GM21367 (cell line): ENCODE measurements at regions not wholly inside any gene's neighbourhood (a gene's known extent, or its start where the extent isn't known, plus 50 kb on each side); places are given as distances from the start of the nearest gene placed in this dataset.
"Not testable (repeated sequence)": the region's sequence is repeated elsewhere in the genome, so short reads cannot be mapped to it uniquely, and the experiment has no call there.

Source experiments
- ATAC-seq: cut with Tn5 transposase; IDR thresholded peaks from one replicate; pipeline ENCODE4 v1.9.1; 2021; ENCODE audit not compliant: unreplicated experiment

DNA sequence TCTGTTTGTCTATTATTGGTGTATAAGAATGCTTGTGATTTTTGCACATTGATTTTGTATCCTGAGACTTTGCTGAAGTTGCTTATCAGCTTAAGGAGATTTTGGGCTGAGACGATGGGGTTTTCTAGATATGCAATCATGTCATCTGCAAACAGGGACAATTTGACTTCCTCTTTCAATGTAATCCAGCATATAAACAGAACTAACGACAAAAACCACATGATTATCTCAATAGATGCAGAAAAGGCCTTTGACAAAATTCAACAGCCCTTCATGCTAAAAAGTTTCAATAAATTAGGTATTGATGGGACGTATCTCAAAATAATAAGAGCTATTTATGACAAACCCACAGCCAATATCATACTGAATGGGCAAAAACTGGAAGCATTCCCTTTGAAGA, 399.0 kb upstream of the MAN1A1 start:
- not testable (repeated sequence) for ATAC-seq

DNA sequence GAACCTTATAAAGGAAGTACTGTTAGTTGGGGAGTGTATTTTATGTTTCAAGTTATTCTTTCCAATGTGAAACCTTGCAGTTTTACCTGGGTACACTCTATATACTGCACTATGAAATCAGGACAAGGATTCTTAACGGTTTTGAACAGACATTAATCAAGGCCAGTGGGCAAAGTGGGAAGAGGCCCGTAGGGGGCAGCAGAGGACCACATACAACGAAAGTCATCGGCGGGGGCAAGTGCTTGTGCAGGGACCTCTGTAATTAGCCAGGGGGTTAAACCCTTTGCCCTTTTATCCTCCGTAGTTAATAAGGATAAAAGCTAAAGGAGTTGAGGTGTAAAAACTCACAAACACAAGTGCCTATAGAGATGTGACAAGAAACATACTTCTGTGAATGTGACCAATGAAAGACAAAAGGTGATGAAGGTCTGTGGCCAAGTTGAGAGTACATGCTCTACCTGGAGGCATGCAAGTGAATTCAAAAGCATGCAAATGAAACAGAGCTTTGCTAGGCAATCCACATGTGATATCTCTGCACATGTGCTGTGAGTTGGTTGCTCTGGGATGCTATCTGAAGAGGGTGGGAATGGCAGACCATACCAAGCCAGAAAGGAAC, 392.7 kb upstream of the MAN1A1 start:
- ATAC-seq: peak; percentile 84

GRCh38 chr6:119739769-119740168, 390.2 kb upstream of the MAN1A1 start:
- ATAC-seq: no peak

GRCh38 chr6:119738425-119738824, 388.9 kb upstream of the MAN1A1 start:
- no peak for ATAC-seq

GRCh38 chr6:119736296-119737021, 386.9 kb upstream of the MAN1A1 start:
- ATAC-seq: no peak

DNA sequence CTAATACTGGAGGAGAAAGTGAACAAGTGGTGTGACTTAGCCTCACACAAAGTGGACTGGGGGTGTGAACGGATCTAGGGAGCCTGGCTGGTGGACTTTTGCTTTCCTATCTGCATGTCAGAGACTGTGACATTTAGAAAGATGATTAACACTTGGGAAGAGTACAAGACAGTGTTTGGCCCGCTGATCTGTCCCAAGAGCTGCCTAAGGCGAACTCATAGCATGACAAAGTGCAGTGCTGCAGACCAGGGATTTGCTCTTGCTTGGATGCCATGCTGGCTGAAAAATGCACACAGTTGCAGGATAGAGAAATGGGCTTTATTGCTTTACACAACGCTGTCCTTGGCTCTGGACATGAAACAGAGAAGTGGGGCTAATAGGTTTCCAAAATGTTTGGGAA, 386.0 kb upstream of the MAN1A1 start:
- ATAC-seq: no peak

DNA sequence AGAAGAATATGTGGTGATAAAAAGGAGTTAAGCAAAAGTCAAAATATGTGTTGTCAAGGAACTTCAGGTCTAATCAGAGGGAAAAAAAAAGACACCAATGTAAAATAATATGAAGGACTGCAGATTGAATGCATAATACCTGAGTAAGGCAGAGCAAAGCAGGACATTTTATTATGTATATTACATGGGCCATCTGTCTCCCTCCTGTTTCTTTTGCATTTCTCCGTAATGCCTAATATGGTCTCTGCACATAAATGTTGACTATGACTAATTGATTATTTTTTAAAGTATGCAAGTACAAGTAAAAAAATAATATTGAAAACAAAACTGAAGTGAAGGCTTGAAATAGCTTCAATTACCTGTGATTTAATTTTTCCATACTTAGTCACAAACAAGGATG, 384.7 kb upstream of the MAN1A1 start:
- no peak for ATAC-seq

DNA sequence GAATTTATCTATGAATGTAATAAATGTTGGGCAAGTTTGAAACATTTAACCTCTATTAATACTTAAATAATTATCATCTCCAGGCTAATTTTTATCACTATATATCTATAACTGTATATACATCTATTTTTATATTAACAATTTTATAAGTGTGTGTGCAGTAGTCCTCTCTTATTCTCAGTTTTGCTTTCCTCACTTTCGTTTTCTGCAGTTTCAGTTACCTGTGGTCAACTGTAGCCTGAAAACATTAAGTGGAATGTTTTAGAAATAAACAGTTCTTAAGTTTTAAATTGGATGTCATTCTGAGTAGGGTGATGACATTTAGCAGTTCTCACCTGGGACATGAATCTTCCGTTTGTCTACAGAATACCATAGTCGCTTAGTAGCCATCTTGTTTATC, 379.4 kb upstream of the MAN1A1 start:
- peak; percentile 87 for ATAC-seq

DNA sequence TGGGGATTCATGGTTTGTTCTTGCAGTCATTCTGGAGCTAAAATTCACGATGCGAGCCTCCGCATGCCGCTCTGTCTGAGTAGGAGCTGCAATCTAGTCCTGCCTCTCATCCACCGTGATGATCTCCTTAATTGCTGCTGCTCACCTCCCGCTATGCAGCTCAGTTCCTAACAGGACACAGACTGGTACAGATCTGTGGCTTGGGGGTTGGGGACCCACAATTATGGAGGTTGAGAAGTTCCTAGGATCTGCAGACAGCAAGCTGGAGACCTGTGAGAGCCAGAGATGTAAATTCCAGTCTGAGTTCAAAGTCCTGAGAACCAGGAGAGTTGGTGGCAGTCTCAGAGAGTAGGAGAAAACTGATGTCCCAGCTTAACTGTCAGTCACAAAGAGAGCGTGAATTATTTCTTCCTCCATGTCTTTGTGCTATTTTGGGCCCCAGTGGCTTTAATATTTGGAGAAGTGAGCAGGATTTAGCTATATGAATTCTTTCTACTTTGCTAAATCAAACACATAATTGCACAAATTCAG, 378.7 kb upstream of the MAN1A1 start:
- ATAC-seq: no peak

GRCh38 chr6:119727504-119728219, 378.1 kb upstream of the MAN1A1 start:
- no peak for ATAC-seq

- not testable (repeated sequence) for ATAC-seq
Measured at GRCh38 chr6:119726912-119727311, 377.4 kb upstream of the MAN1A1 start.

DNA sequence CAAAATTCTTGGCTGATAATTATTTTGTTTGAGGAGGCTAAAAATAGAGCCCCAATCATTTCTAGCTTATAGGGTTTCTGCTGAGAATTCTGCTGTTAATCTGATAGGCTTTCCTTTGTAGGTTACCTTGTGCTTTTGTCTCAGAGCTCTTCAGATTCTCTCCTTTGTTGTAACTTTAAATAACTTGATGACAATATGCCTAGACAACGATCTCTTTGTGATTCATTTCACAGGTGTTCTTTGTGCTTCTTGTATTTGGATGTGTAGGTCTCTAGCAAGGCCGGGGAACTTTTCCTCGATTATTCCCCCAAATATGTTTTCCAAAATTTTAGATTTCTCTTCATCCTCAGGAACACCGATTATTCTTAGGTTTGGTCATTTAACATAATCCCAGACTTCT, 376.5 kb upstream of the MAN1A1 start:
- ATAC-seq: no peak

DNA sequence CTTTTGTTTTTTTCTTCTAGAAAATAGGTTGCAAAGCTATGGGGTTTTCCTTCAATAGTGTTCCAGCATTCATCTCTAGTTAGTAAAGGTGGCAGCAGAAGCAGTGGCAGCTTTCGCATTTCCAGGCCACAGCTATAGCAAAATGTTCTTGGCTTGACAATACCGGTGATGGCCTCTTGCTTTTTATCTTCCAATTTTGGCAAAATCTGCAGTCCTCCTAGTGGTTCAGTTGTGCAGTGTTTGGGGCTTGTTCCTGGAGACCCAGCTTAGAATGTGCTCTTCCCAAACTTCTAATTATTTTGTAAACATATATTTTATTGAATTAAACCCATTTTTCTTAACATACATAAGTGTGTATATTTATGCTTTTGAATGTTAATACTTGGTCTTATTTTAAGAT, 370.6 kb upstream of the MAN1A1 start:
- no peak for ATAC-seq

- ATAC-seq: no peak
Measured at GRCh38 chr6:119717942-119718341, 368.4 kb upstream of the MAN1A1 start.

- ATAC-seq: no peak
Measured at GRCh38 chr6:119716668-119717270, 367.2 kb upstream of the MAN1A1 start.

- ATAC-seq: no peak
Measured at GRCh38 chr6:119713903-119714302, 364.3 kb upstream of the MAN1A1 start.

DNA sequence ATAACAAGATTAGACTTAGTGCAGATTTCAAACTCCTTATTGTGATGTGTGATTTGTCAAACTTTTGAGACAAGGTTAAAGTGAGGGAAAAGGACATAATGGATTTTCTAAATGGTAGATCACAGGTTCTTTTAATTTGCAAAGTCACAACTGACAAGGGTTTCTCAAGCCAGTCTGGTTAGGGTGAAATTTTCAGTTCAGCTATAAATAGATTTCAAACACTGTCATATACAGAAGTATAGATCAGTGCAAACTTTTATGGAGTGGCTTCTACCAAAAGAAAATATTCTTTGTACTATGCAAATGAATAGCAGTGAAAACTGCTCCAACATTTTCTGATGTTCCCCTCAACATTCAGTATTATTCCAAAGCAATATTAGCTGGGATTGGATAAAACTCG, 337.1 kb upstream of the MAN1A1 start:
- no peak for ATAC-seq

GRCh38 chr6:119686240-119686639, 336.7 kb upstream of the MAN1A1 start:
- no peak for ATAC-seq

GRCh38 chr6:119683671-119684070, 334.1 kb upstream of the MAN1A1 start:
- no peak for ATAC-seq

DNA sequence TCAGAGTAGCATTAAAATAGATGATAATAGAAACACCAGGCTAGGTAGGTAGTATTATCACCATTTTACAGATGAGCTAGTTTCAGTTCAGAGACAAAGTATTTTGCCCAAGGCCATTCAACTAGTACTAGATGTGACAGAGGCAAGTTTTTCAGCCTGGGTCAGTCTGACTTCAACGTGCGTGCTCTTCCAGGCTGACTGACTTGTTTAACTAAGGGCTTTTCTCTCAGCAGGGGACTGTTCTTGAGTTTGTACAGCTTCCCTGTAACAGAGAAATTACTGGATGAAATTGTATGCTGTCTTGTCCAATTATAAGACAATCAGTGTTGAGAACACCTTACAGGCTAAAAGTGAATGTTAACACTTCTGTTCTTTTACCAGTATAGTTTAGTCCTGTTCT, 333.5 kb upstream of the MAN1A1 start:
- no peak for ATAC-seq

GRCh38 chr6:119678961-119679360, 329.4 kb upstream of the MAN1A1 start:
- ATAC-seq: no peak

DNA sequence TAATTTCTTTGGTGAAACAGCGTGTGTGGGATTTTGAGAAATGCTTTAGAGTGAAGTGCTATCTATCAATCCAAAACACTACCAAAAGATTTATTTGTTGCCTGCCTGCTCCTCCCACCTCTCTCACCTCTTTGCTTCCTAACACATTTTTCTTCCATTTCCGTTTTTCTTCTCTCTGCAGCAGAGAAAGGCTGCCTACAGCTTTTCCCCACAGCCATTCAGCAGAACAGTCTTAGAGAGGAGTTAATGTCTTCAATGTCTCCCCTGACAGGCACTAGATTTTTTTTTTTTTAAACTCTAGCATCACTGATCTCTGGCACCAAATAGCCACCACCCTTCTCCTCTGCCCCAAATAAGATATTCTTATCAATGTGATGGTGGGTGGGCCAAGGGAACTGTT, 327.8 kb upstream of the MAN1A1 start:
- no peak for ATAC-seq
